Heart left ventricle (tissue), 13 donors: ENCODE measurements at regions not wholly inside any gene's neighbourhood (a gene's known extent, or its start where the extent isn't known, plus 50 kb on each side); places are given as distances from the start of the nearest gene placed in this dataset.

Source experiments
- CTCF ChIP-seq, 12 donors: fragments of 200-600 bp; sonication (generic) in 4 of 12; IDR thresholded peaks; one replicate each; pipeline versions ENCODE4 v1.5.0 to v1.8.0; 2018 to 2022; ENCODE audit warnings: antibody characterized with exemption in 12 of 12, mild to moderate bottlenecking in 5 of 12
- POLR2A ChIP-seq, 2 donors: fragments of 450-650 bp; IDR thresholded peaks; one replicate each; pipeline ENCODE4 v1.6.1; 2017; ENCODE audit warnings: antibody characterized with exemption in 2 of 2, mild to moderate bottlenecking in 2 of 2, moderate library complexity in 2 of 2
- donor health status: ischemic (EF 13 %, LVEDD 7.1; RV severe dilation, severe dysfunction).
- donor health status: DM: no; HTN: yes; CAD: no.
- donor health status: DM: no; HTN: no; CAD: no.
- donor health status: ischemic (EF 25% LVEDD 6.9; RV normal size, moderate dysfunction).
- donor health status: ischemic (EF 25% LVEDD 5.7; RV mildly dilated, moderate dysfunction).
- donor health status: ischemic (EF 35%, LVEDD 5.7; RV mildly dilated, moderate dysfunction).
- donor health status: nonischemic (EF 11% LVEDD 7.7; RV severe dilation, severe dysfunction).
- donor health status: DM: yes; HTN: yes; CAD: no.
- donor health status: PGD.
- donor health status: ischemic (EF 29% LVEDD 5.4; RV normal size, mild dysfunction).
- donor health status: nonischemic (EF 23%, LVEDD 6.1; RV moderate dilation, normal function).

GRCh38 chr4:95761871-95762270 lies 78.0 kb upstream of the PDHA2 start:
- TF ChIP-seq CTCF (IDR thresholded peaks at IDR 0.05) (no peak), POLR2A (IDR thresholded peaks at IDR 0.05) (no peak)
